ENCODE measurements at regions not wholly inside any gene's neighbourhood (a gene's known extent, or its start where the extent isn't known, plus 50 kb on each side); places are given as distances from the start of the nearest gene placed in this dataset.

- H3K9me3 ChIP-seq (replicated peaks in 1 of 2; ENCODE audit: control insufficient read depth in 1 of 2, insufficient read depth in 1 of 2, low read length in 2 of 2), result no peaks in the 10 kb centered on the region
- no peak overlapping the region for H2AFZ ChIP-seq (ENCODE audit: insufficient read depth, low read depth, low read length, poor library complexity, severe bottlenecking)
- peaks cover 0 to 1% (median 0%) of the 10 kb centered on the region in 7 donors for H3K9me3 Mint-ChIP-seq
These were observed 116.5 kb upstream of the IQCM start for GRCh38 chr4:149932188-149932587.

DNA sequence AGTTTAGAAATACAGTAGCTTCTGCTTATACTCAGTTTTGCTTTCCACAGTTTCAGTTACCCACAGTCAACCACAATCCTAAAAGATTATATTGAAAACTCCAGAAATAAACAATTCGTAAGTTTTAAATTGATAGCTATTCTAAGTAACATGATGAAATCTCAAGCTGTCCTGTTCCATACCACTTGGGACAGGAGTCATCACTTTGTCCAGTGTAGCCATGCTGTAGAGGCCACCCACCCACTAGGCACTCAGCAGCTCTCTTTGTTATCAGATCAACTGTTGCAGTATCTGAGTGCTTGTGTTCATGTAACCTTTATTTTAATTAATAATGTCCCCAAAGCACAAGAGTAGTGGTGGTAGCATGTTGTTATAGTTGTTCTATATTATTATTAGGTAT is 117.5 kb upstream of the IQCM start:
- no peak overlapping the region for H3K4me3 ChIP-seq (replicated peaks in 1 of 3; ENCODE audit: low read depth in 2 of 3, low read length in 3 of 3)
- no peaks in the 10 kb centered on the region for H4K20me1 ChIP-seq (ENCODE audit: insufficient read depth, low read length)
- Mint-ChIP-seq H3K9me3 (peaks cover 0 to 1% (median 0%) of the 10 kb centered on the region in 7 donors), H3K27ac (no peak overlapping the region), H3K36me3 (no peaks in the 10 kb centered on the region), H3K4me3 (no peak overlapping the region), H3K4me1 (no peaks in the 10 kb centered on the region), H3K27me3 (ENCODE audit: low read depth in 3 of 3) (no peaks in the 10 kb centered on the region)
- H3K9ac ChIP-seq (ENCODE audit: insufficient read depth, low read length, poor library complexity, severe bottlenecking), result no peak overlapping the region
- H3K4me2 ChIP-seq (replicated peaks; ENCODE audit: extremely low read depth, low read length, poor library complexity, severe bottlenecking), result no peak overlapping the region
- no peak for DNase-seq
- no peak overlapping the region for H2AFZ ChIP-seq (ENCODE audit: insufficient read depth, low read depth, low read length, poor library complexity, severe bottlenecking)
- WGBS (ENCODE audit: insufficient coverage), result no CpG with 5 or more reads among the region's 1 CpG
- no peaks in the 10 kb centered on the region for H3K9me3 ChIP-seq (replicated peaks in 1 of 2; ENCODE audit: control insufficient read depth in 1 of 2, insufficient read depth in 1 of 2, low read length in 2 of 2)
- no peaks in the 10 kb centered on the region for H3K4me1 ChIP-seq (ENCODE audit: control insufficient read depth in 1 of 2, insufficient read depth in 2 of 2, low read length in 2 of 2)
- no peaks in the 10 kb centered on the region for H3K36me3 ChIP-seq (replicated peaks in 1 of 2; ENCODE audit: control insufficient read depth in 1 of 2, insufficient read depth in 2 of 2, low read length in 2 of 2)
- no peak overlapping the region for H3K27ac ChIP-seq (ENCODE audit: low read depth in 1 of 2, low read length in 2 of 2)
- intact Hi-C loops (cut with micrococcal nuclease), result no loop called here
- no peaks in the 10 kb centered on the region for H3K27me3 ChIP-seq (ENCODE audit: control insufficient read depth in 2 of 2, insufficient read depth in 2 of 2, low read length in 2 of 2)
- no peak for TF ChIP-seq CTCF (IDR thresholded peaks at IDR 0.05)
- no peaks in the 10 kb centered on the region for H3K79me2 ChIP-seq (ENCODE audit: insufficient read depth, low read length)

More at GRCh38 chr4:149932188-149932587, 116.5 kb upstream of the IQCM start:
- WGBS (ENCODE audit: insufficient coverage), result no CpG with 5 or more reads among the region's 3 CpGs
- no peak overlapping the region for H3K4me3 Mint-ChIP-seq
- no peak for DNase-seq
- H4K20me1 ChIP-seq (ENCODE audit: insufficient read depth, low read length), result no peaks in the 10 kb centered on the region
- no peak for TF ChIP-seq CTCF (IDR thresholded peaks at IDR 0.05)
- H3K27ac Mint-ChIP-seq, result no peak overlapping the region
- no peaks in the 10 kb centered on the region for H3K4me1 Mint-ChIP-seq
- no peak overlapping the region for H3K27ac ChIP-seq (ENCODE audit: low read depth in 1 of 2, low read length in 2 of 2)
- H3K27me3 Mint-ChIP-seq (ENCODE audit: low read depth in 3 of 3), result no peaks in the 10 kb centered on the region
- no peak overlapping the region for H3K9ac ChIP-seq (ENCODE audit: insufficient read depth, low read length, poor library complexity, severe bottlenecking)
- H3K4me1 ChIP-seq (ENCODE audit: control insufficient read depth in 1 of 2, insufficient read depth in 2 of 2, low read length in 2 of 2), result no peaks in the 10 kb centered on the region
- intact Hi-C loops (cut with micrococcal nuclease), result no loop called here
- no peaks in the 10 kb centered on the region for H3K36me3 Mint-ChIP-seq
- H3K79me2 ChIP-seq (ENCODE audit: insufficient read depth, low read length), result no peaks in the 10 kb centered on the region
- H3K4me3 ChIP-seq (replicated peaks in 1 of 3; ENCODE audit: low read depth in 2 of 3, low read length in 3 of 3), result no peak overlapping the region
- no peaks in the 10 kb centered on the region for H3K36me3 ChIP-seq (replicated peaks in 1 of 2; ENCODE audit: control insufficient read depth in 1 of 2, insufficient read depth in 2 of 2, low read length in 2 of 2)
- no peaks in the 10 kb centered on the region for H3K27me3 ChIP-seq (ENCODE audit: control insufficient read depth in 2 of 2, insufficient read depth in 2 of 2, low read length in 2 of 2)
- no peak overlapping the region for H3K4me2 ChIP-seq (replicated peaks; ENCODE audit: extremely low read depth, low read length, poor library complexity, severe bottlenecking)

Data from CD14-positive monocyte (primary cell).